Left lung (tissue), 4 donors: ENCODE measurements at regions not wholly inside any gene's neighbourhood (a gene's known extent, or its start where the extent isn't known, plus 50 kb on each side); places are given as distances from the start of the nearest gene placed in this dataset.

Experiments
- ATAC-seq: fragments of 200-7000 bp; cut with Tn5 transposase; one replicate; pipeline ENCODE4 v1.9.1; 2020; ENCODE audit warnings: moderate library complexity
- DNase-seq, 4 donors: peaks; one replicate each; pipeline ENCODE4 v3.0.0-alpha.2; 2013 to 2020
- H3K27ac ChIP-seq, 2 donors: fragments of 200-600 bp; sonication (generic) in 1 of 2; one replicate each; pipeline versions ENCODE4 v1.5.0 to v1.8.0; 2020 to 2021
- H3K27me3 ChIP-seq, 2 donors: fragments of 200-600 bp; sonication (generic) in 1 of 2; one replicate each; pipeline versions ENCODE4 v1.5.0 to v1.8.0; 2020 to 2021
- H3K36me3 ChIP-seq, 2 donors: fragments of 200-600 bp; sonication (generic) in 1 of 2; one replicate each; pipeline versions ENCODE4 v1.5.0 to v1.8.0; 2020 to 2021
- H3K4me1 ChIP-seq, 2 donors: fragments of 200-600 bp; one replicate each; pipeline ENCODE4 v1.8.0; 2021
- H3K4me3 ChIP-seq, 2 donors: fragments of 200-600 bp; sonication (generic) in 1 of 2; one replicate each; pipeline versions ENCODE4 v1.5.0 to v1.8.0; 2020 to 2021; ENCODE audit warnings: mild to moderate bottlenecking in 1 of 2
- H3K9me3 ChIP-seq, 2 donors: fragments of 200-600 bp; sonication (generic) in 1 of 2; one replicate each; pipeline versions ENCODE4 v1.5.0 to v1.8.0; 2020 to 2021
- intact Hi-C, 2 donors: fragments of 100-400 bp; cut with DNase I; formaldehyde crosslinking; loops; one replicate each; pipeline versions ENCODE4 v1.11.2 to v1.14.2; 2022
- TF ChIP-seq, protein P1 (sequence below), 2 donors: fragments of 200-600 bp; sonication (generic) in 1 of 2; IDR thresholded peaks; one replicate each; pipeline versions ENCODE4 v1.5.0 to v1.8.0; 2021; ENCODE audit warnings: antibody characterized with exemption in 2 of 2
- donor health status: DM: no; HTN: yes; CAD: no.
- donor health status: DM: no; HTN: no; CAD: no.

DNA sequence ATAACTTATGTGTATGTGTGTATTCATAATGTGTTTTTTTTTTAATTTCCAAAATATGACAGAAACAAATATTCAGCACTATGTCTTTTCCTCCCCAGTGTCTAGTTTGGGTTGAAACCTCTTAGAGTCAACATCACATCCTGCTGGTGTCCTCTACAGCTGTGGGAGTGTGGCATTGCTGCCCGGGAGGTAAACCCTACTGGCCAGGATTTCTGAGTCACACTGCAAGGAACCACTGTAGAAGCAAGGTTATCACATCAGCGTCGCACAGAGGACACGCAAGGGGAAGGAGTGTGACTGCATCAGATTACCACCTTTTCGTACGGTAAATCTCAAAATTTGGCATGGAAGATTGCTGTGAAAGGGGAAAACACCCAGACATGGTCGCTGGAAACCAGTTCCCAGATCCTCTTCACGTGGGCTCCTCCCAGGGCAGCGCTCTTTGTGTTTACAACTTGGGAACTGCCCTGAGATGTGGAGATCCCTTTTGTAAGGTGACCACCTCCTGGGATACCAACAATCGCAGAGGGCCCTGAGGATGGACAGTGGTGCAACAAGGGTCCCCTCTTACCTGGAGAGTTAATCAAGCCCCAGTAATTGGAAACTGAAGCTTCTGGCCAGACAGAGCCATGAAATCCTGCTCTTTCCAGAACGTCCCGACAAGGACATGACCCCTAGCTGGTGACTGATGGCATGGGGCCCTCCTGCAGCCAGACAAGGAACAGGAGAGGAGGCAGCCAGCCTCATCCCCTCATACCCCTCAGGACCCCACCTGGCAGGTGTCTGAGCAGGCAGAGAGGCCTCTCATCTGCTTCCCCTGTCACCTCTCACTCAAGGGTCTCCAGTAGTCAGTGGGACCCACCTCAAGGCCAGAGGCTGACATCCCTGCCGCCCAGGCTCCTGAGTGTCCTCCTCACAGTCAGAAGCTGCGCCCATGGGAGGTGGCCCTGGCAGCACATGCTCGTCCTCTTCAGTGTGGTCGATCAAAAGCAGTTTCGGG is 194.7 kb downstream of the MED10 start:
- H3K4me3 ChIP-seq, result no peak overlapping the region
- no peak for ATAC-seq
- intact Hi-C loops, result no loop called here

DNA sequence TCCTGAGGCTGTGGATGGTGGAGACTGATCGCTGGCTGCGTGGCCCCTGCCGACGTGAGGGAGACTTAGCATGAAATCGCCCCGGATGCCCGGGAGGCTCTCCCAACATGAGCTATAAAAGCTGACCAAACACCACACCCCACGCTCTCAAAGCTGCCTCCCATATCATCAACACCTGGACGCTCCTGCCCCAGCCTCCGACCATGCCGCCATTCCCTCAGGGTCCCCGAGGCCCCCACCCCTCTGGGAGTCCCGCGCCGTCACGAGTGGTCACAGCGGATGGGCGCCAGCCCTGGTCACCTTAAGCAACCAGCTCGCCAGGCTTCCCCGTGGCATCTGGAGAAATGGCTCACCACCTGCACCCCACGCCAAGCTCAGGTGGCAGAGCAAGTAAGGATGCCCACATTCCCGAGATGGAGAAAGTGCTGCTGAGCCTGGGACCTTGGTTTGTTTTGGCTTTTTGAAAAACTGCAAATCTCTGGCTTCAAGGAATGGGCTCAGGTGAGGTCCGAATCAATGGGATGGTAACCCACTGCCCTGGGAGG is 196.0 kb downstream of the MED10 start:
- TF ChIP-seq, protein P1, sequence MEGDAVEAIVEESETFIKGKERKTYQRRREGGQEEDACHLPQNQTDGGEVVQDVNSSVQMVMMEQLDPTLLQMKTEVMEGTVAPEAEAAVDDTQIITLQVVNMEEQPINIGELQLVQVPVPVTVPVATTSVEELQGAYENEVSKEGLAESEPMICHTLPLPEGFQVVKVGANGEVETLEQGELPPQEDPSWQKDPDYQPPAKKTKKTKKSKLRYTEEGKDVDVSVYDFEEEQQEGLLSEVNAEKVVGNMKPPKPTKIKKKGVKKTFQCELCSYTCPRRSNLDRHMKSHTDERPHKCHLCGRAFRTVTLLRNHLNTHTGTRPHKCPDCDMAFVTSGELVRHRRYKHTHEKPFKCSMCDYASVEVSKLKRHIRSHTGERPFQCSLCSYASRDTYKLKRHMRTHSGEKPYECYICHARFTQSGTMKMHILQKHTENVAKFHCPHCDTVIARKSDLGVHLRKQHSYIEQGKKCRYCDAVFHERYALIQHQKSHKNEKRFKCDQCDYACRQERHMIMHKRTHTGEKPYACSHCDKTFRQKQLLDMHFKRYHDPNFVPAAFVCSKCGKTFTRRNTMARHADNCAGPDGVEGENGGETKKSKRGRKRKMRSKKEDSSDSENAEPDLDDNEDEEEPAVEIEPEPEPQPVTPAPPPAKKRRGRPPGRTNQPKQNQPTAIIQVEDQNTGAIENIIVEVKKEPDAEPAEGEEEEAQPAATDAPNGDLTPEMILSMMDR (IDR thresholded peaks at IDR 0.05), result no peak
- Histone ChIP-seq H3K27me3 (no peaks in the 10 kb centered on the region), H3K4me1 (no peaks in the 10 kb centered on the region), H3K36me3 (no peaks in the 10 kb centered on the region), H3K4me3 (no peak overlapping the region), H3K9me3 (no peaks in the 10 kb centered on the region), H3K27ac (no peak overlapping the region)
- DNase-seq, result no peak
- intact Hi-C loops, result no loop called here
- no peak for ATAC-seq

More for the DNA sequence above, 194.7 kb downstream of the MED10 start:
- Histone ChIP-seq H3K4me1 (no peaks in the 10 kb centered on the region), H3K27ac (no peak overlapping the region), H3K36me3 (no peaks in the 10 kb centered on the region), H3K9me3 (no peaks in the 10 kb centered on the region), H3K27me3 (no peaks in the 10 kb centered on the region)
- DNase-seq, result no peak
- TF ChIP-seq, protein P1 (IDR thresholded peaks at IDR 0.05), result no peak

DNA sequence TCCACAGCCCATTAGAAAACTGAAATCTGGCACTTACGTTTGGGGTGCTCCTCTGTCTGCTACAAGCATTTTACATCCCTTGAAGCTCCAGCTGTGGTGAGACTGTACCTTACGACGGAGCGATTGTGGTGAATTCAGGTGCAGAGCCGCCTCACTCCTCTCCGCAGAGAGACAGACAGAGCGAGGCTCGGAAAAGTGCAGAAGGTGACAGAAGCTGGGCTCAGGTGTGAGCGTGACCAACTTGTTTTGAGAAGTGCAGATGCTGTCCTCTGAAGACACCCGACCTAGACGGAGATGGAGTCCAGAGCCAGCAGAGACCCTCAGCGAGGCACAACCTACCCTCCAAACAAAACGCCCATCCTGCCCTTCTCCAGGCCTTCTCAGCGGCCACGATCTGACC is 196.5 kb downstream of the MED10 start:
- no peak overlapping the region for H3K4me3 ChIP-seq
- intact Hi-C loops, result no loop called here
- TF ChIP-seq, protein P1 (IDR thresholded peaks at IDR 0.05), result no peak
- ATAC-seq (no peak), DNase-seq (no peak)
- H3K27ac ChIP-seq, result no peak overlapping the region
- no peaks in the 10 kb centered on the region for H3K4me1 ChIP-seq
- H3K27me3 ChIP-seq, result no peaks in the 10 kb centered on the region
- H3K36me3 ChIP-seq, result no peaks in the 10 kb centered on the region
- no peaks in the 10 kb centered on the region for H3K9me3 ChIP-seq

GRCh38 chr5:6181147-6181729 is 197.1 kb downstream of the MED10 start:
- no peak overlapping the region for H3K27ac ChIP-seq
- no peaks in the 10 kb centered on the region for H3K4me1 ChIP-seq
- DNase-seq (no peak), ATAC-seq (no peak)
- no peaks in the 10 kb centered on the region for H3K27me3 ChIP-seq
- H3K36me3 ChIP-seq, result no peaks in the 10 kb centered on the region
- H3K9me3 ChIP-seq, result no peaks in the 10 kb centered on the region
- TF ChIP-seq, protein P1 (IDR thresholded peaks at IDR 0.05), result no peak
- intact Hi-C loops, result no loop called here
- H3K4me3 ChIP-seq, result no peak overlapping the region
